NCI-H2107 (cell line): ENCODE measurements at regions not wholly inside any gene's neighbourhood (a gene's known extent, or its start where the extent isn't known, plus 50 kb on each side); places are given as distances from the start of the nearest gene placed in this dataset.
"Not testable (repeated sequence)": the region's sequence is repeated elsewhere in the genome, so short reads cannot be mapped to it uniquely, and the experiment has no call there.

ENCODE experiments used
- DNase-seq: peaks from one replicate; lab custom pipeline; 2025; lab: John Stamatoyannopoulos, UW

DNA sequence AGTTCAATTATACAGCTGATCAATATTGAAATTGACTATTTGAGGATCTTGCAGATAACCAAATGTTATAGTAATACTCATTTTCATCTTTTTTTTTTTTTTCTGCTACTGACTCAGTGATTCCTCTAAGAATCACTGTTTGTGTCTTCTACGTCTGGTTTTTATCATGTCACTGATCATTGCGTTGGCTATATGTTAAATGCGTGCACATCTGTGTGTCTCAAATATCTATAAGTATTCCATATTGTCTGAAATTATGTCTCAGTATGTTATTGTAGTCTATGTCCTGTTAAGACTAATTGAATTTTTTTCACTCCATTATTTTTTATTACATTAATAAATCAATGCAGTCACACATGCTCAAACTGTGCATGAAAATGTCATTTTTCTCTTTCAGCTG is 200.5 kb downstream of the PCDH20 start:
- no peak for DNase-seq

DNA sequence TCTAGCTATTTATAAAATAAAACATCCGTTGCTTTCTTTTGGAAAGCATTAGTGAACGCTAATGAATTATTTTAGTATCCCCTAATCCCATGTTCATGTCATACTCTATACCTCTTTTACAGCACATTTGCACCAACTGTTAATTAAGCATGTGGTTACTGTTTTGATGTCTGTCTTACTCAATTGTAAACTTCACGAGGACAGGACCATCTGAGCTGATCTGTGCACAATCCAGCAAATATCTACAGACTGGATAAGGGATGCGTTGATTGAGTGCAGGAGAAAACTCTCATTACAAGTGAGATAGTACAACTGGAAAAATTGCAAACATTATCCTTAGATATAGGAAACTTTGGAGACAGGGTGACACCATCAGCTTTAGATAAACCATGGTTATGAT is 201.1 kb downstream of the PCDH20 start:
- no peak for DNase-seq

DNA sequence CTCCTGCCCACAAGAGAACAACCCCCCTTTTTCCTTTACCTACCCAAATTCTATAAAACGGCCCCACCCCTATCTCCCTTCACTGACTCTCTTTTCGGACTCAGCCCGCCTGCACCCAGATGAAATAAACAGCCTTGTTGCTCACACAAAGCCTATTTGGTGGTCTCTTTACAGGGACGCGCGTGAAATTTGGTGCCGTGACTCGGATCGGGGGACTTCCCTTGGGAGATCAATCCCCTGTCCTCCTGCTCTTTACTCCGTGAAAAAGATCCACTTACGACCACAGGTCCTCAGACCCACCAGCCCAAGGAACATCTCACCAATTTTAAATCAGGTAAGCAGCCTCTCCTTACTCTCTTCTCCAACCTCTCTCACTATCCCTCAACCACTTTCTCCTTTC is 209.8 kb downstream of the PCDH20 start:
- DNase-seq, result not testable (repeated sequence)

DNA sequence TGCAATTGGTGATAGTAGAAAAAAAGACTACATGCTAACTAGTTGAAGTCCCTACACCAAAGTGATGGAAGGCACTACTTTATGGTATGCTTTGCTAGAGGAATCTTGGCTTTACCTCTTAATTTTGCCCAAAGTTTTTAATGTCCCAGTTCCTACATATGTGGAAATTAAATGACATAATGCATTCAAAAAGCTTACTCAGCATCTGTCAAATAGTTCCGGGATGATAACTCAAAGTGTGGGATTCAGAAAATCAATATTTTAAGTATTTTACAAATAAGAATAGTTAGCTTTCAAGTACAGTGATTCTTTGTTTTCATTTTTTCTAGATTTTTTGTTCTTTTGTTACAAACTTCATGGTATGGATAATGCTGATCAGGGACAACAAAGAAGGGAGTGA is 211.6 kb downstream of the PCDH20 start:
- DNase-seq, result no peak

DNA sequence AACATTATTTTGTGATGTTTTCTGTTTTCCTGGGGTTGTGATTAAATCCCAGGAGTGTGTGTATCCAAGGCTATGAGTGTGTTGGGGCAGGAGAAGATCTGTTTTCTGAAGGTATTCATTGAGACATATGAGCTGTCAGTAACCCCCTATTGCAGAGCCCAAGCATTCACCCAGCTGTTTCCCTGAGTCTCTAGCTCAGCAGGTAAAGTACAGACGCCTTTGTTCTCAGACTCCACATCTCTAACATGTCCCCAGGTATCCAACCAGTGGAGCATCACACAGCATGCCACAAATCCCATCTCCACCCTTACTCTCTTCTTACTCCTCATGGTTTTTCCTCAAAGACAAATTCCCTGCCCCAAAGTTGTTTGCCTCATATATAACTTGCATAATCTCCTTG is 213.6 kb downstream of the PCDH20 start:
- no peak for DNase-seq

DNA sequence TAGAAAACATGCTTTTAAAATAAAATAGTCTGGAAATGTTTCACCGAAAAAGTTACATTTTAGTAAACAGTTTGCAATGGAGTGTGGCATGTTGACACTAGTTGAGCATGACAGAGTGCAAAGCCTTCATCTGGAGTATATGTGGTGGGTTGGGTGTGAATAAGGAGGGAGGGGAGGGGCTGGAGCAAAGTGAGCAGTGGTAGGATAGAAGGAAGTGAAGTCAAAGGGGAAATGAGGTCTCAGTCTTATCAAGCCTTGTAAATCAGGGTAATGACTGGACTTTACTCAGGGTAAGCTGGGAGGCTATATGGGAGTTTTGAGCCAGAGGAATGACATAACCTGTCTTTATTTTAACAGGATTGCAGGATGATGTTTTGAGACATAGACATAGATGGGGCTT is 222.8 kb downstream of the PCDH20 start:
- no peak for DNase-seq

DNA sequence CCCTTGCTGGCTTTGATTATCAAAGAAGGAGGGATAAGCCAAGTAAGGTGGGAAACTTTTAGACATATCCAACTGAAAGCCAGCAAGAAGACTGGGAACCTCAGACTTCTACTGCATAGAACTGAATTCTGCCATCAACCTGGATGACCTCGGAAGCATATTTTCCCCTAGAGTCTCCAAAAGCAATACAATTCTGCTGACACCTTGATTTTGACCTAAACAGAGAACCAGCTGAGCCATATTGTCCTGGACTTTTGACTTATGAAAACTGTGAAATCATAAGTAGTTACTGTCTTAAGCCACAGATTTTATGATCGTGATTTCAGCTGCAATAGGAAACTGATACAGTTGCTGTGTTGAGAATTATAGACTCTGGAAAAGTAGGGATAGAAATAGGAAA is 227.6 kb downstream of the PCDH20 start:
- no peak for DNase-seq

DNA sequence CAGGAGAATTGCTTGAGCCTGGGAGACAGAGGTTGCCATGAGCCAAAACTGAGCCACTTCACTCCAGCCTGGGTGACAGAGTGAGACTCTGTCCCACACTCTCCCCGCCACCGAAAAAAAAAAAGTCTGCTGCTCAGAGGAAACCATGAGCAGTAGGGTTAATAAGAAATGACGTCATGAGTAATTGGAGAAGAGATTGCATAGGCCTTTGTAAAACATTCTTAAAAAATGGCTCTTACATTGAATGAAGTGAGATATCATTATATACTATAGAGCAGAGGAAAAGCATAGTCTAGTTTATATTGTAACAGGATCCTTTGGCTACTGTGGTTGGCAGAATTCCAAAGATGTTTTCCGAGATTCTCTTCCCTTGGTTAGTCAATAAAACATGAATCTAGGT is 228.2 kb downstream of the PCDH20 start:
- no peak for DNase-seq

DNA sequence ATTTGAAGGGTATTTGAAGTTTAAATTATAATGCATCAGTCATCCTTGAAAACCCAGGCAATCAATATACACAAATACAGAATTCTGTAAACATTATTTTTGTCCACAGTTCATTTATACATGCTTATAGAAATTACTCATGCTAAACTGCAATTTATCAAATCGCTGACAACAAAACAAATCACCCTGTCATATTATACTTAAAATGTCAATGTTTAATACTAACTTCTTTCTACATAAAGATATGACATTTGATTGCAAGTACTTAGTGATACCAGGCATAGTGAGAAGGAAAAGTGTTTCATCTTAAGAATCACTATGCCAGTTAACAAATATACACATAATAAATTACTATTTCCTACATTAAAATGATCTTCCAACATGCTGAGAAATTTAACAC is 232.0 kb downstream of the PCDH20 start:
- DNase-seq, result no peak

DNA sequence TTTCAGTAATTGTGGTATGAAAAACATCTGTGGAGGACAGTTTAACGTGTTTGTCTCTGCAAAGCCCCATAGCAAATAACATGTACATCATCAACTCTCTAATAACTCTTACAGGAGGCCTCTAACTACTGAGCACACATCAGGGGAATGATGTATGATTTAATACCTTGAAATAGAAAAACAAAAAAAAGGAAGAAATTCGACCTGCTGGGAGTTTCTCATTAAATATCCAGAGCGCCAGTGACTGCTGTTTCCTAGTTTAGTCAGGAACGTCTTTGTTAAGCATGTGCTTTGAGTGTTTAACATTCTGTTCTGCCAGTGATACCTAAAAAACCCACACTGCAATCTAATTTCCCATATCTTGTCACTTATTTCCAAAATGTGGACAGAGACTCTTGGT is 235.4 kb downstream of the PCDH20 start:
- no peak for DNase-seq

DNA sequence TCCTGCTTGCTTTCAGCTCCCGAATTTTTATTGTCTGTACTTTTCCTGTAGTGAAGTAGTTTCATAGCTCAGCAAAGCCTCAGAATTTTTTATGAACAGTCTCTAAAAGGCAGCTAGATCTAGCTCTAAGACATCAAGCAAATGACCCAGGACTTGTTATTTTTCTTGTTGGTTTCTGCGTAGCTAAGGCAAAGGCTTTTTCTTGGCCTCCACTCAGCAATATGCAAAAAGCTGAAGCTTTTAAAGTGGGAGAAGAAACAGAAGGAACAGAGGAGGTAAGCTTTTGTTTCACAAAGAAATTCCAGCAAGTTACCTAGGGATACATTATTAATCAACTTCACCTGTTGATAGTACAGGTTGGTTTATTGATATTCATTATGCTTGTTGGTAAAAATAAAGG is 235.9 kb downstream of the PCDH20 start:
- no peak for DNase-seq

DNA sequence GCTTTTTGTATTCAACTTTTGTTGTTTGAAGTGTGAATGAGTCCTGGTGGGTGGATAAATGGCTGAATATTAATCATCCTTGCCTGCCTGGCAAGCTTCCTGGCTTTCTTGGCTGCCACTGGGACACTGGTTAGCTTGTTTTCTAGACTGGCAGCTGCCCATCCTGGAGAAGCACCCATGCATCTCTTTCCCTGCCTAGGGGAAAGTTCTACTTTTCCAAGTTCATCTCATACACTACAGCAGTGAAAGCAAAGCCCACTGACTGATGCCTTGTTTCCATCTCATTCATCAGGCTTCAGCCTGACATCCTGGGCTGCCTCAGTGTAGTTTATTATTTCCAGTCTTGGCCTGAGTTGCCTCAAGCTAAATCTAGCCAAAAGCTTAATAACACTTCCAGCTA is 244.8 kb downstream of the PCDH20 start:
- no peak for DNase-seq

DNA sequence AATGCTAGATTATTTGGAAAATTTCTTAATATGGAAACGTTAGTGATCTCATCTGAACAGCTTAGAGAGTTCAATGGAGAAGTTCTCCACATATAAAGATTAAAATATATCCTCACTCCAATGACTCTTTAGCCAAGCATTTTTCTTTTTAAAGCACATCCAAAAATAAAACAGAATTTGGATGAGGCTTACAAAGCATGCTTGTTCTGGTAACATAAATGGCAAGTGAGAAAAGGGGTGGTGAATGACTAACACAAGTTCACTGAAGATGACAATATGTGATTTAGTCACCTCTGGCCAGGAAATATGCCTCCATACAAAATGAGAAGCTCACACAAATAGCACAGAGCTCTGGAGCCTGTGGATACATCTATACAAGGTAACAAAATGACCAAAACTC is 253.0 kb downstream of the PCDH20 start:
- no peak for DNase-seq

DNA sequence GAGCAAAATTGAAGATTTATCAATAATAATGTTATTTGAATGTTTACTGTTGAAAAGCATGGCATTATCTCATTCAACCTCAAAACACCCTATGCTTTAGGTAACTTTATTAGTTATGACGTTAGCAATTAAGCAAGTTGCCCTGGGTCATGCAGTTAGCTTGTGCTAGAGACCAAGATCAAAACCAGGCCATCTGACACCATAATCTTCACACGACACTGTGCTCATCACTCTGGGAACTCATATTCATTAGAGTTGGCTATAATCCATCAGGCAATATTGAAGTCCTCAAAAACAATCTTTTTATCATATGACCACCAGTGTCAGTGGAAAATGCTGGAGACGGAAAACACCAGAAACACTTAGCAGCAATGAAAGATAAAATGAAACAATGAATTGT is 253.5 kb downstream of the PCDH20 start:
- no peak for DNase-seq

DNA sequence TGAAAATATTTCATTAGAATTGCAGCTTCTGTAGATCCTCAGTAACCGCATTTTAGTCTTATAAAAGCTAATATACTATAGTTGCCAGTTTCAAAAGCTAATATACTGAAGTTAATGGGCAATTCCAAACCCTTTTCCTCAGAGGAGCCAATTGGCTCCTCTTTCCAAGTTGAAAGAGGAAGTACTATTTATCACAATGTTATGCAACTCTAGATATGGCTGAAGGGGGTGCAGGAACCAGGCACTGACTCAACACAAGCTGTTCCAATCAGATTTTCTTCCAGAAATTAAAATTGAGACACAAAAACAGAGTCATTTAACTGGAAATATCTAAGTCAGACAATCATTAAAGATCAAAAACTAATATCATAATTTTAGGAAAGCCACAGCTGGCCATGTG is 258.9 kb downstream of the PCDH20 start:
- DNase-seq, result no peak

DNA sequence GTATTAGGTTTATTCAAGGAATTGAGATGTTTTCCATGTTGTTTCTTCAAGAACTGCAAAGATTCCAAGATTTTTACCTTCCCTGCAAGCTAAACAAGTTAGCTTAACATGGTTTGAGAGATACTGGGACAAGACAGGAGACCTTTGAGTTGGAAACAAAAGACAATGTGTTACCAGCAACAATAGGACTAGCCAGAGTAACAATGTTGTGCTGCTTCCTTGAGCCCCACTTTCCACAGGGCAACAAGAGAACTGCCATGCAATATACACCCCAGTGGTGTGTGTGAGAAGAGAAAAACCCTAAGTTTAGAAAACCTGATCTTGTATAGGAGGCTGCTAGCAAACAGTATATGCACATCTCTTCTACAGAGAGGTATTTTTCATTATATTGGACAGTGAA is 264.6 kb downstream of the PCDH20 start:
- DNase-seq, result no peak

DNA sequence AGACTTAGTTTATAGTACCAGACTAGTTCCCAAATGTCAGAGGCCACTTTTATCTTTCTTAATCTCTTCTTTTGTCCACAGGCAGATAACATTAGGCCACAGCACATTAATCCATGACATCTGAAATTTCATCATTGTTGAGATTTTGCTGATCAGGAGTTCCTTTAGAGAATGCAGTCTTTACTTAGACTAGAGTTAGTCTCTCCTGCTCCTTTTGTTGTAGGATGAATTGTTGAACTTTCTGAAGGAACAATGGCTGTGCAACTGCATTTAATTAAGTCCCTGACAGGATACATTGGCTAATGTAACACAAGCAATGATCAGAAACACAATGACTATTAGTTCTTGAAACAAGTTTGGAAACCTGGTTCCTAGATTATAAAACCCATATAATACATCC is 266.3 kb downstream of the PCDH20 start:
- no peak for DNase-seq

DNA sequence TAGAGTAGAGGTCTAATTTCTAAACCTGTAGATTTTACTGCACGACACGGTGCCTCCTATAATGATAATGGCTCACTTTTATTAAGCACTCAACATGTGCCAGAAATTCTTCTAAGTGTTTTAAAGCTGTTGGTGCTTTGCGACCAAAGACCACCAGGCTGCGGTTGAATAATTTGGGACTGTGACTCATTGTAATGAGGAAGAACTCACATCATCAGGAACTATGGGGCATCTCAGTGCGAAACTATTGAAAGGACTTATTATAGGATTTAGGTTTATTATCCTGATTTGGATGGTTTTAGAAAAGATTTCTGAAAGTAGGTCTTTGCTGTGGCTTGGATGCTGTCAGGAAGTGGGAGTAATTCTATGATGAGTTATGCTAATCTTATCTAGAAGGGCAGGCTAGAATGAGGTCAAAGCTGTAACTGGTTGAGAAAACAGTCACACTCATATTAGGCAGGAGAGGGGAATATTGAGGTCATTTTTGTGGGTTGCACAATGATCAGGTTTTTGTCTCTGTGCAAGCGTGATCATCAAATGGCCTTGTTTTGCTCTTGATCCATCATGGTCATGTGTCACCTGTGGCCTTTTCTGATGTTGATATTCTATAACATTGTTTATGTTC is 266.8 kb downstream of the PCDH20 start:
- no peak for DNase-seq

DNA sequence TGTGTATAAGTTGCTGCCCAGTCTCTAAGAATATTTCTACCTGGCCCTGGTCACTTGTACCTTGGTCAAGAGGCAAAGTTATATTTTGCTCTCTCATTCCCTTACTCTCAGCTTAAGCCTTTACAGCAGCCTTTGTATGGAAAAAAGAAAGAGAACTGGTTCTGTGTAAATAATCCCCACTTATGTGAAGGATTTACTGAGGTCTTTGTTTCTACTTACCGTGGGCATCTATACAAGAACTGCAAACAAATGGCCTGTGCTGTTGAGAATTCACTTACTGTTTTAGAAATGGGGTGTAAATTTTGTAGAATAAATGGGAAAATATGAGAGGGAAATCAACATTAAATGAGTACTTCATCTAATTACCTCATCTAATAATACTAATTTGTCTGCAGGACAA is 267.4 kb downstream of the PCDH20 start:
- DNase-seq, result no peak

DNA sequence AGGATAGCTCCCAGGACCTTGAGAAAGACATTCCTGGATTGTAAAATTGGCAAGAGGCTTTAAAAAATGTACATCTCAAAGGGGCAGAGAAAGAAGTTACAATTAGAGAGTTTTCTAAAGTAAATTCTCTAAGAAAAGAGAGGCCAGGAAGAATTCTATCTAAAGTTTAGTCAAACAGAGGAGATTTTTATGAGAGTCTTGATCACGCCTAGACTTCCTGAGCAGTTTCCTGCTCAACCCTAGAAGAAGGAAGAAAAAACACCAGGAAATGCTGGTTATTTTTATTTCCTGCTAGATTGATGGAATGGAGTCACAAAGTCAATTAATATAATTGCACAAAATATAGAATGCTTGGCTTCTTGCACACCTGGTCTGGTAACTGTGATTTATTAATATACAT is 269.1 kb downstream of the PCDH20 start:
- no peak for DNase-seq

DNA sequence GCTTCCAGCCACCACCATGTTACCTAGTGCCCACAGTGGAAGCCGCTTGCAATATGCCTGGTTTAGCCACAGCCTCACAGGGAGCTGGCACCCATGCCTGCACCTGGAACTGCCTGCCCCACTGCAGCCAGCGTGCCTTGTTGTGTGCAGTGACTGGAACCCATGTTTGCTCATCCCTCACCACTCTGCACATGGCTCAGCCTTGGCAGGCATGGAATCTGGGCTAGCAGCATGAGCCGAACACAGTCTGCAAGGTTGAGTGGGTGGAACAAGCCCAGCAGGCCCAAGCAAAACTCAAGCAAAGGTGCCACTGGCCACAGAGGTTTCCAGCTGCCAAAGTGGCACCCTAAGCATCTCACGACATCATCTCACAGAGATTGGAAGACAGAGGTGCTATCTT is 269.5 kb downstream of the PCDH20 start:
- no peak for DNase-seq

DNA sequence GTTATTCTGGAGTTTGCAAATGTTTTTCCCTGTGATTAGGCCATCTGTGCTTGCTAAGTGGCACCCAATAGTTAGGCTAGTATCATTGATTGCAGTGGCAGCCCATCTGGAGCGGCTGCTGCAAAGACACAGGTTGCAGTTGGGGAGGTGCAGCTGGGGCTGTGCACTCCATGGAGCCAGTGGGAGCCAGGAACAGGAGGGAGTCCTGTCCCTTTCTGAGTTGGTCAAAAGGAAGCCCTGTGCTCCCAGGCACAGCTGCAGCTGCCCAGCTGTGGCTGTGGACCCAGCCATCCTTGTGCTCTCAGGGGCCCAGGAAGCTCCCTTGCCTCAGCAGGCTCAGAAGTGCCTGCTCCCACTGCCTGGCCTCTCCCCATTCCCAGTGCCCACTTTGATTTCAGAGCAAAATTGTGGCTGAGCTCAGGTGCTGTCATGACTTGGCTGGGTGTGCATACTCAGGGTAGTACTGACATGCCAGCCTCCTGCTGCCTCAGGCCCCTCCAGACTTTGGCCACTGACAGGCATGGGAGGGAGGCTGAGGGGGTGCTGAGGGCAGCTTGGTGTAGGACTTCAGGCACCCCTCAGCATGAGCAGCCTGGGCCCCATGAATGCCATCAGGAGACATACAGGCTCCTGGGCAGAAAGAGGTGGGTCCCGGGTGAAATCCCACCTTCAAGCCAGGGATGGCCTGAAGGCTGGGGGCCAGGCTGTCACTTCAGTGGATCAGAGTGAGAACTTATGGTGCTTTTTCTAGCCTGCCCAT is 270.6 kb downstream of the PCDH20 start:
- DNase-seq, result no peak

DNA sequence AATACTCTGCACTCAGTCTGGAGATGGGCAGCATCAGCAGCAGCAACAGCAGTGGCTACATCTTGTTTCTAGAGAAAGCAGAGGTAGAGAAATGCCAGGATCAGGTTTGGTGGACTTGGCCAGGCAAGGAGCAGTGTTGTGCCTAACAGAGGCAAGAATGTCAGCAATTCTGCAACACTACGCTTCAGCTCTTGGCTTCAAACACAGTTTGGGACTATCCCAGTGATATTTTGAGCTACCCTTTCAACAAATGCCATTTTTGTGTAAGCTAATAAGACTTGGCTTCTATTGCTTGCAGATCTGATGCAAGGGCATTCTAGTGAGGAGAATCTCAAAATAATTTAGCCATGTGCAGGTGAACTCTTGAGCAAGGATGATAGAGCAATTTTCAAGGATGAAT is 271.3 kb downstream of the PCDH20 start:
- DNase-seq, result no peak

DNA sequence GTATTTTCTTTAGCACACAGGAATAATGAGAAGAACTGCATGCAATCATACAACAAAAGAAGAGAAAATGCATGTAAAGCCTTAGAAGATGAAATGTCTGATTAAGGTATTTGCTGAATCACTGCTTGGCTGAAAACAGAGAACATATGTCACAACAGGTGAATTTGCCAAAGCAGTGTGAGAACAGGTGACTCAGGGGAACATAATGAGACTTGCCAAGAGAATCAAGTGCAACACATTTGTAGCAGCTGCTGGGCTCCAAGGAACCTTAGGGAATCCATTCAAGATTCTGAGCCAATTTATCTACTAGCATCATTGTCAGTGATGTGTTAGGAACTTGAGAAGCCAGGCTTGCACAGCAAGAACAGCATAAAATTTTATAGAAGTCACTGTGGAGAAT is 273.1 kb downstream of the PCDH20 start:
- DNase-seq, result no peak
